ENCODE measurements at regions not wholly inside any gene's neighbourhood (a gene's known extent, or its start where the extent isn't known, plus 50 kb on each side); places are given as distances from the start of the nearest gene placed in this dataset.

DNA sequence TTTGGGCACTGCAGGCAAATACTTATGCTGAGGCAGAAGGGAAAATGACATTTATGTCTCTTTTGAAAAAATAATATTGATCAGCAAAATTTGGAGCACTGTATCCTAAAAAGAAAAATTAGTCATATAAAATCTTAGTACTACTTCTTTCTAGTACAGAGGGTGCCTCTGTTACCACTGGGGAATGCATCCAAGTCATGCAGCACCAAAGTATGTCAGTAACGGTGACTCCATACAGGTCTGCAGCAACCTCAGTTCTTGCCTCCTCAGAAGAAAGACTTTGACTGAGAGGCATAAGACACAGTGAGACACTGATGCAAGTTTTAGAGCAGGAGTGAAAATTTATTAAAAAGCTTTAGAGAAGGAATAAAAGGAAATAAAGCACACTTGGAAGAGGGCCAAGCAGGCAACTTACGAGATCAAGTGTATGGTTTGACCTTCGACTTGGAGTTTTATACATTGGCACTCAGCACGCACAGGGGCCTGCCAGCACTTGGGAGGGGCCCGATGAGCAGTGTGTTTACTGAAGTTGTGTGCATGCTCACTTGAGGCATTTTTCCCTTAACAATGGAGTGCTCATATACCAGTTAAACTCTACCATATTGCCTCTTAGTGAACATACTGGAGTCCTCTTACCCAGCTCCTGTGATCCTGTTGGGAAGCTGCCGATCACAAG, 1244.8 kb downstream of the EPHA7 start:
- TF ChIP-seq, protein P1, sequence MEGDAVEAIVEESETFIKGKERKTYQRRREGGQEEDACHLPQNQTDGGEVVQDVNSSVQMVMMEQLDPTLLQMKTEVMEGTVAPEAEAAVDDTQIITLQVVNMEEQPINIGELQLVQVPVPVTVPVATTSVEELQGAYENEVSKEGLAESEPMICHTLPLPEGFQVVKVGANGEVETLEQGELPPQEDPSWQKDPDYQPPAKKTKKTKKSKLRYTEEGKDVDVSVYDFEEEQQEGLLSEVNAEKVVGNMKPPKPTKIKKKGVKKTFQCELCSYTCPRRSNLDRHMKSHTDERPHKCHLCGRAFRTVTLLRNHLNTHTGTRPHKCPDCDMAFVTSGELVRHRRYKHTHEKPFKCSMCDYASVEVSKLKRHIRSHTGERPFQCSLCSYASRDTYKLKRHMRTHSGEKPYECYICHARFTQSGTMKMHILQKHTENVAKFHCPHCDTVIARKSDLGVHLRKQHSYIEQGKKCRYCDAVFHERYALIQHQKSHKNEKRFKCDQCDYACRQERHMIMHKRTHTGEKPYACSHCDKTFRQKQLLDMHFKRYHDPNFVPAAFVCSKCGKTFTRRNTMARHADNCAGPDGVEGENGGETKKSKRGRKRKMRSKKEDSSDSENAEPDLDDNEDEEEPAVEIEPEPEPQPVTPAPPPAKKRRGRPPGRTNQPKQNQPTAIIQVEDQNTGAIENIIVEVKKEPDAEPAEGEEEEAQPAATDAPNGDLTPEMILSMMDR (IDR thresholded peaks at IDR 0.05; ENCODE audit: partially characterized antibody, unreplicated experiment) = no peak
- no peak for DNase-seq
- Mint-ChIP-seq H3K27me3 (ENCODE audit: unreplicated experiment) (no peaks in the 10 kb centered on the region), H3K4me3 (ENCODE audit: unreplicated experiment) (no peak overlapping the region), H3K9me3 (ENCODE audit: unreplicated experiment) (no peaks in the 10 kb centered on the region), H3K36me3 (ENCODE audit: unreplicated experiment) (no peaks in the 10 kb centered on the region), H3K4me1 (ENCODE audit: low read depth, unreplicated experiment) (no peaks in the 10 kb centered on the region), H3K27ac (ENCODE audit: unreplicated experiment) (no peak overlapping the region)

DNA sequence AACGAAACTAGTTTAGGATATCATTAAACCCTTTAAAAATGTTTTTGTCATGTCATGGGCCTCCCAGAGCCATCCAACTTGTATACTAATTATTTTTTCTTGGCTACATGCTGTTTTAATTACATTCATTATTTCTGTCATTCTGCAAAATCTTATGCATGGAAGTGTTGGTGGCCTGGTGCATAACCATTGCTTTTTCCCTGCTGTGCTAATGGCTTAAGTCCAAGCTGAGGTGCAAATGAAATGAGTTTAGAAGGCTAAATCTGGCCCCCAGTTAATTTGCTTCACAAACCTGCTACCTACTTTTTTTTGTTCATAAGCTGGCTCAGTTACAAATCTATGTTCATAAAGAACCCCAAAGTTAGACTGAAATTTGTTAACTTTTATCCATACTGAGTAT, 1249.9 kb downstream of the EPHA7 start:
- Mint-ChIP-seq H3K36me3 (ENCODE audit: unreplicated experiment) (no peaks in the 10 kb centered on the region), H3K27ac (ENCODE audit: unreplicated experiment) (no peak overlapping the region), H3K4me1 (ENCODE audit: low read depth, unreplicated experiment) (no peaks in the 10 kb centered on the region), H3K9me3 (ENCODE audit: unreplicated experiment) (no peaks in the 10 kb centered on the region), H3K27me3 (ENCODE audit: unreplicated experiment) (no peaks in the 10 kb centered on the region), H3K4me3 (ENCODE audit: unreplicated experiment) (no peak overlapping the region)
- TF ChIP-seq, protein P1 (IDR thresholded peaks at IDR 0.05; ENCODE audit: partially characterized antibody, unreplicated experiment) = no peak
- no peak for DNase-seq

DNA sequence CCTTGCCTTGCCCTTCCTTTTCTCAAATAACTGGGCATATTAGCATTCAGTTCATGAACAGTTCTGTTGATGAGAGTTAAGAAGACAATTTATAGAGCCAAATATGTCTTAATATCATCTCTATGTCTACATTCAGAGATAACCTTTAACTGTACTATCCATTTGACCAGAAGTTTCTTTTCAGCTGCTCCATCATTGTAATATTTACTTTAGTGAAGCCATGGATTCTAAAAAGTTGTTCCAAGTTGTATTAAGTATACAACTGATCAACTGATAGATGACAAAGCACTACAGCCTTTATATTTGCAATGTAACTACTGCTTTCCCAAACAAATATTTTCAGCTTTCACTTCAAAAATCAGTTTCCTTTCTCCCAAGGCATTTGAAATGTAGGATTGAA, 1252.7 kb downstream of the EPHA7 start:
- no peaks in the 10 kb centered on the region for H3K36me3 Mint-ChIP-seq (ENCODE audit: unreplicated experiment)

DNA sequence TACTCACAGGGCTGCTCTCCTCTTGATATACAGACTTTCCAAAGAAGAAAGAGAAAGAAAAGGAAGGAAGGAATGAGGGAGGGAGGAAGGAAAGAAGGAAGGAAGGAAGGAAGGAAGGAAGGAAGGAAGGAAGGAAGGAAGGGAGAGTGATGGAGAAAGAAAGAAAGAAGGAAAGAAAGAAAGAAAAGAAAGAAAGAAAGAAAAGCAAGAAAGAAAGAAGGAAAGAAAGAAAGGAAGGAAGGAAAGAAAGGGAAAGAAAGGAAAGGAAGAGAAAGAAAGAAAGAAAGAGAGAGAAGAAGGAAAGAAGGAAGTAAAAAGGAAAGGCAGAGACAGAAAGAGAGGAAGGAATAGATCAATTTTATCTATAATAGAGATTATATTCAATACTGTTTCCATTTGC, 1257.4 kb downstream of the EPHA7 start:
- Mint-ChIP-seq H3K4me1 (ENCODE audit: low read depth, unreplicated experiment) (no peaks in the 10 kb centered on the region), H3K27me3 (ENCODE audit: unreplicated experiment) (peaks cover 2% of the 10 kb centered on the region), H3K27ac (ENCODE audit: unreplicated experiment) (no peak overlapping the region), H3K9me3 (ENCODE audit: unreplicated experiment) (no peaks in the 10 kb centered on the region), H3K4me3 (ENCODE audit: unreplicated experiment) (no peak overlapping the region), H3K36me3 (ENCODE audit: unreplicated experiment) (no peaks in the 10 kb centered on the region)
- no peak for DNase-seq
- TF ChIP-seq, protein P1 (IDR thresholded peaks at IDR 0.05; ENCODE audit: partially characterized antibody, unreplicated experiment) = no peak

More for the DNA sequence above, 1252.7 kb downstream of the EPHA7 start:
- Mint-ChIP-seq H3K27ac (ENCODE audit: unreplicated experiment) (no peak overlapping the region), H3K4me3 (ENCODE audit: unreplicated experiment) (no peak overlapping the region), H3K9me3 (ENCODE audit: unreplicated experiment) (no peaks in the 10 kb centered on the region), H3K4me1 (ENCODE audit: low read depth, unreplicated experiment) (no peaks in the 10 kb centered on the region), H3K27me3 (ENCODE audit: unreplicated experiment) (peaks cover 2% of the 10 kb centered on the region)
- TF ChIP-seq, protein P1 (IDR thresholded peaks at IDR 0.05; ENCODE audit: partially characterized antibody, unreplicated experiment) = no peak
- no peak for DNase-seq

DNA sequence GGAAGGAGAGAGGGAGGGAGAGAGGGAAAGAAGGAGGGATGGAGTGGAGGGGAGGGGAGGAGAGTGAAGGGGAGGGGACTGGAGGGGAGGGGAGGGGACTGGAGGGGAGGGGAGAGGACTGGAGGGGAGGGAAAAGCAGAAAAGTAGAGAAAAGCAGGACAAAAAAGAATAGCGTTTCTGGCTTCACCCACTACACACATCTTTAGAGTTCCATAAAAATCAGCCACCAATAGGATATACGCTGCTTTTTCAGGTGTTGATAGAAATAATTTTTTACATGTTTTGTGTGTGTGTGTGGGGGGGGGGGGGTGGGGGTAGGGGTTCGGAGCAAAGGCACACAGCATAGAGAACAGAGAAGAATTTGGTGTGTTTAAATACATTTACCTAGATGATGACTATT, 1259.1 kb downstream of the EPHA7 start:
- Mint-ChIP-seq H3K9me3 (ENCODE audit: unreplicated experiment) (no peaks in the 10 kb centered on the region), H3K4me1 (ENCODE audit: low read depth, unreplicated experiment) (no peaks in the 10 kb centered on the region), H3K27ac (ENCODE audit: unreplicated experiment) (no peak overlapping the region), H3K27me3 (ENCODE audit: unreplicated experiment) (peaks cover 2% of the 10 kb centered on the region), H3K4me3 (ENCODE audit: unreplicated experiment) (no peak overlapping the region), H3K36me3 (ENCODE audit: unreplicated experiment) (no peaks in the 10 kb centered on the region)
- DNase-seq = no peak
- TF ChIP-seq, protein P1 (IDR thresholded peaks at IDR 0.05; ENCODE audit: partially characterized antibody, unreplicated experiment) = no peak

Measured in glutamatergic neuron (in vitro differentiated cells).